Lower leg skin (tissue), 4 donors: ENCODE measurements at regions not wholly inside any gene's neighbourhood (a gene's known extent, or its start where the extent isn't known, plus 50 kb on each side); places are given as distances from the start of the nearest gene placed in this dataset.

Experiments used
- DNase-seq, 2 donors: peaks; one replicate each; pipeline ENCODE4 v3.0.0-alpha.2; 2019; ENCODE audit warnings: low spot score in 2 of 2
- H3K4me3 ChIP-seq: fragments of 200-600 bp; sonication (generic); 2 replicates; pipeline ENCODE4 v1.5.1; 2017; ENCODE audit warnings: mild to moderate bottlenecking, low read depth; ENCODE audit not compliant: poor library complexity, severe bottlenecking
- POLR2A ChIP-seq, 2 donors: fragments of 450-650 bp; IDR thresholded peaks; one replicate each; pipeline ENCODE4 v1.6.1; 2016 to 2017; ENCODE audit warnings: antibody characterized with exemption in 2 of 2, mild to moderate bottlenecking in 1 of 2, moderate library complexity in 1 of 2
- WGBS, 2 donors: methylation state at CpG; one replicate each; pipeline ENCODE4 v1.1.5; 2018; 5-methylcytosine and 5-hydroxymethylcytosine counted together
- intact Hi-C: fragments of 100-400 bp; cut with DNase I; formaldehyde crosslinking; loops from one replicate; pipeline ENCODE4 v1.15.0; 2023; ENCODE audit warnings: low total_unique reads
- TF ChIP-seq, protein P1 (sequence below), 3 donors: fragments of 450-650 bp; IDR thresholded peaks; one replicate each; pipeline ENCODE4 v1.5.1; 2016; ENCODE audit warnings: antibody characterized with exemption in 3 of 3, mild to moderate bottlenecking in 3 of 3, moderate library complexity in 2 of 3

DNA sequence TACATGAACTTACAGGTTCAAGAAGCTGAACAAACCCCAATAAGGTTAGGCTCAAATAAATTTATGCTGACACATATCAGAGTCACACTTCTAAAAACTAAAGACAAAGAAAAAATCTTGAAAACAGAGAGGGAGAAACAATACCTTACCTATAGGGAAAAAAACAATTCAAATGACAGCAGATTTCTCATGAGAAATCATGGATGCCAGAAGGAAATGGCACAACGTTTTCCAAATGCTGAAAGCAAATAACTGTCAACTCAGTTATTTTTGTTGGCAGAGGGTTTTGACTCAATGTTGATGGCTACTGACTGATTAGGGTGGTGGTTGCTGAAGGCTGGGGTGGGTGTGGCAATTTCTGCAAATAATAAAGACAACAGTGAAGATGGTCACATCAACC lies 239.4 kb downstream of the ARHGAP12 start:
- no peak for DNase-seq
- H3K4me3 ChIP-seq = no peak overlapping the region
- TF ChIP-seq POLR2A (IDR thresholded peaks at IDR 0.05) = no peak
- TF ChIP-seq, protein P1, sequence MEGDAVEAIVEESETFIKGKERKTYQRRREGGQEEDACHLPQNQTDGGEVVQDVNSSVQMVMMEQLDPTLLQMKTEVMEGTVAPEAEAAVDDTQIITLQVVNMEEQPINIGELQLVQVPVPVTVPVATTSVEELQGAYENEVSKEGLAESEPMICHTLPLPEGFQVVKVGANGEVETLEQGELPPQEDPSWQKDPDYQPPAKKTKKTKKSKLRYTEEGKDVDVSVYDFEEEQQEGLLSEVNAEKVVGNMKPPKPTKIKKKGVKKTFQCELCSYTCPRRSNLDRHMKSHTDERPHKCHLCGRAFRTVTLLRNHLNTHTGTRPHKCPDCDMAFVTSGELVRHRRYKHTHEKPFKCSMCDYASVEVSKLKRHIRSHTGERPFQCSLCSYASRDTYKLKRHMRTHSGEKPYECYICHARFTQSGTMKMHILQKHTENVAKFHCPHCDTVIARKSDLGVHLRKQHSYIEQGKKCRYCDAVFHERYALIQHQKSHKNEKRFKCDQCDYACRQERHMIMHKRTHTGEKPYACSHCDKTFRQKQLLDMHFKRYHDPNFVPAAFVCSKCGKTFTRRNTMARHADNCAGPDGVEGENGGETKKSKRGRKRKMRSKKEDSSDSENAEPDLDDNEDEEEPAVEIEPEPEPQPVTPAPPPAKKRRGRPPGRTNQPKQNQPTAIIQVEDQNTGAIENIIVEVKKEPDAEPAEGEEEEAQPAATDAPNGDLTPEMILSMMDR (IDR thresholded peaks at IDR 0.05) = no peak
- intact Hi-C loops = no loop called here
- 30 to 43% methylated on average over 1 of the region's 1 CpG for WGBS, 2 donors

DNA sequence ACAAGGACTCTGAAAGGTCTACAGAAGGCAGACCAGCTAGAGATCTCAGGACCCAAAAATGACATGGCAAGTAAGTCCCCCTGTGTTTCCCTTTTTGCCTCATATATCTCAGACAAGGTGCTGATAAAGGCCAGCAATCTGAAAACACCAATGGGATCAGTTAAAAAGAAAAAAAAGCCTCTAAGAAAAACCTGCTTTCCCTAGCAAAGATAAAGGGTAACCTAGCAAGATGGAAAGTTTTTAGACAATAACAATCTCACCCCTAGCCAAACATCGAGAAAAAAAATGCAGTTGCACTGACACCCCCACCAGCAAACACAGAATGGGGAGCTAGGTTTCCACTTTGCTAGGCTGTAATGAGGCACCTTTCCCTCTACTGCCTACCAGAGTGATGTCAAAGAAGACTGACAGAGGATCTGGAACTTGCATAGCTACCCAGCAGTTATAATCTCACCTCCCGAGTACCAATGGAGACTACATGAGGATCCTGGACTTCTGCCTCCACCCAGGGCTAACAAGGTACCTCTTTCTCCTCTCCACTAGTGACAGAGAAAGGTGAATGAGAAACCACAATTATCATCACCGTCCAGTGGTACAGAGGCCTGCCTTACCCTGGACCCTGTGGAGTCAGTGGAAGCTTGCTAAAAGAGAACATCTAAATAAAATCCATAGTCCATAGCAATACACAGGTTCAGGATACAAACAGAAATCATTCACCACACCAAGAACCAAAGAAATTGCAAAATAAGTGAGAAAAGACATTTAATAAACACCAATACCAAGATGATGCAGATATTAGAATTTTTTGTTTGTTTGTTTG lies 240.8 kb downstream of the ARHGAP12 start:
- DNase-seq = no peak
- intact Hi-C loops = no loop called here
- WGBS, 2 donors = 83 to 84% methylated on average over 3 of the region's 3 CpGs
- H3K4me3 ChIP-seq = no peak overlapping the region
- TF ChIP-seq POLR2A (IDR thresholded peaks at IDR 0.05) = no peak
- TF ChIP-seq, protein P1 (IDR thresholded peaks at IDR 0.05) = no peak

DNA sequence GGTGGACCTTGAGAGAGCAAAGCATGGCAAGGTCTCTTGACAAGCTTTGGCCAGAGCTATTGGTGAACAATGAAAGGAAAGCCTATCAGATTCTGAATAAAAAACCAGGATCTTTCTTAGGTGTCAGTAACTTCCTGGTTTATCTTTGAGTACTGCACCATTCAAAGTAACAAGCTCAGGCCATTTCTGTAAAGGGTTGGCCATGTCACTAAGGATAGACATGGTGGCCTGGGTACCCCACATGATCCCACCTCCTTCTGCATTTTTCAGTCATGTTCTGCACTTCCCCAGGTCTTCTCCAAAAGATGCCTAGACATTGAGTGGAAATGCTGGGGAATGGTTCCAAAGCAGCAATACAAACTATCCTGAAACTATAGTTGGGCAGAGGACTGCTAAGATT lies 242.0 kb downstream of the ARHGAP12 start:
- TF ChIP-seq, protein P1 (IDR thresholded peaks at IDR 0.05) = no peak
- TF ChIP-seq POLR2A (IDR thresholded peaks at IDR 0.05) = no peak
- H3K4me3 ChIP-seq = no peak overlapping the region
- intact Hi-C loops = no loop called here
- DNase-seq = no peak

DNA sequence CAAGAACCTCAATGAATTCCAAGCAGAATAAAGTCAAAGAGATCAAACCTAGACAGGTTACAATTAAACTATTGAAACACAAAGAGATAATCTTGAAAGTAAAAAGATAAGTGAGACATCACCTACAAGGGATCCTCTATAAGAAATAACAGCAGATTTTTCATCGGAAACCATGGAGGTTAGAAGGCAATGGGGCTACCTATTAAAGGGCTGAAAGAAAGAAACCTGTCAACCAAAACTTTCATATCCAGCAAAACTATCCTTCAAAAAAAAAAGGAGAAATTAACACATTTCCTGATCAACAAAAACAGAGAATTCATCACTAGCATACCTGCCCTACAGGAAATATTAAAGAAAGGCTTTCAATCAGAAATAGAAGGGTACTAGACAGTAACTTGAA lies 244.9 kb downstream of the ARHGAP12 start:
- 89 to 100% methylated on average over 1 of the region's 1 CpG for WGBS, 2 donors
- TF ChIP-seq, protein P1 (IDR thresholded peaks at IDR 0.05) = no peak
- TF ChIP-seq POLR2A (IDR thresholded peaks at IDR 0.05) = no peak
- H3K4me3 ChIP-seq = no peak overlapping the region
- intact Hi-C loops = no loop called here
- no peak for DNase-seq

DNA sequence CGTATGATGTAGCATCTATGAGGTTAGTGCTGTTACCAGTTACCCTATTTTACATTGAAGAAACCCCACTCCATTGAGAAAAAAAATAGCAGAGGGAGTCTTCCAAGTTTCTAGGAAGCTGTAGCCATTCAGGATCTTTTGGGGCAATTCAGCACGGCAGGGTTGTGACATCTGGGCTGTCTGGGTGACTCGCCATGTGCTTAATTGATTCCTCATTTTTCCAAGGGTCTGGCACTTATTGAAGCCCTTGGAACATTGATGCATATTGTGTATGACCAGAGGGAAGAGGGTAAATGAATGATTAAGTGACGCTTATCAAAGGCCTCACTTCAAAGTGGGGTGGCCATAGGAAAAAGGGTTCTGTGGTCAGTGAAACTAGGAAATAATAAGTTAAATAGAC lies 248.7 kb downstream of the ARHGAP12 start:
- TF ChIP-seq POLR2A (IDR thresholded peaks at IDR 0.05) = no peak
- TF ChIP-seq, protein P1 (IDR thresholded peaks at IDR 0.05) = no peak
- no peak for DNase-seq
- 70 to 74% methylated on average over 4 of the region's 4 CpGs for WGBS, 2 donors
- H3K4me3 ChIP-seq = no peak overlapping the region
- intact Hi-C loops = no loop called here
